Coronary artery (tissue), 2 donors: ENCODE measurements at regions not wholly inside any gene's neighbourhood (a gene's known extent, or its start where the extent isn't known, plus 50 kb on each side); places are given as distances from the start of the nearest gene placed in this dataset.

Experiments
- DNase-seq: peaks from one replicate; pipeline ENCODE4 v3.0.0-alpha.2; 2017; ENCODE audit warnings: low spot score
- H3K27ac ChIP-seq, 2 donors: fragments of 200-600 bp; sonication (generic); one replicate each; pipeline ENCODE4 v1.5.1; 2016 to 2019
- H3K4me3 ChIP-seq: fragments of 200-600 bp; sonication (generic); 2 replicates; pipeline ENCODE4 v1.5.1; 2016; ENCODE audit warnings: mild to moderate bottlenecking, moderate library complexity
- CTCF ChIP-seq: fragments of 200-600 bp; sonication (generic); IDR thresholded peaks from one replicate; pipeline ENCODE4 v1.5.1; 2019; ENCODE audit warnings: antibody characterized with exemption

- Histone ChIP-seq H3K4me3 (no peak overlapping the region), H3K27ac (no peak overlapping the region)
- TF ChIP-seq CTCF = no peak
- no peak for DNase-seq
Measured at GRCh38 chr20:57809149-57809548, 99.3 kb upstream of the PMEPA1 start.

- DNase-seq = no peak
- Histone ChIP-seq H3K4me3 (no peak overlapping the region), H3K27ac (no peak overlapping the region)
- TF ChIP-seq CTCF = no peak
Measured at GRCh38 chr20:57808264-57809070, 98.7 kb upstream of the PMEPA1 start.

DNA sequence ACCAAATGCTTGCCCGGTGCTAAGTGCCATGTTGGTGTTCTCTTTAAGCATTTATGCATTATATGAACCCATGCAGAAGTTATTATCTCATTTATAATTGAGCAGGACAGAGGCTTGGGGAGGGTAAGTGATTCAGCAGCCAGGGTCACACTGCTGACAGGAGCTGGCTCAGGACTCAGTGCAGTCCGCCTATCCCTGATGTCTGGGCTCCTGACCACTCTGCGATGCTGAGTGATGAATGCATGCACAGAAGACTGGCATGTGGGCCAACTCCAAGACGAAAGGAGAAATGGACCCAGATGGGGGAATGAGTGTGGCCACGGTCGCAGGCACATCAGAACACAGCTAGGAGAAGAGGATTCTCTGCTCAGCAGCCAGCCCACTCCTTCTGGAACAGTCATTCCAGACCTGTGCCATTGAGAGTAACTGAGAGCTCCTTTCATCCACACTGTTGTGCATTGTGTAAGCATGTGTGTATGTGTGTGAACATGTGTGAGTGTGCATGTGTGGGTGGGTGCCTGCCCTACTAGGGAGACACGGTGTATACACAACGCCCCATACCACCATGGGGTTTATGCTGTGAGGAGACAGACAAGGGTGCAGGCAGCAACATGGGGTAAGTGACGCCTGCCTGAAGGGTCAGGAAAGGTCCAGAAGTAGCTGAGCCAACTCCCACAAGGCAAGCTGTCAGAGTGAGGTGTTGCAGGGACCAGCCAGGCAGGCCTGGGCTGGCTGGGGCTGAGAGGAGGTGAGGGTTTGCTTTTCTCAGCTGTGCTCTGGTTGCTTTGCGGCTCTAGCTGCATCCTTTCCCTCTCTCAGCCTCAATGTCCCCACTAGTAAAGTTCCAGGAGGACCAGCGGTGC, 97.8 kb upstream of the PMEPA1 start:
- DNase-seq = no peak
- Histone ChIP-seq H3K27ac (no peak overlapping the region), H3K4me3 (no peak overlapping the region)
- no peak for TF ChIP-seq CTCF

GRCh38 chr20:57806975-57807374, 97.2 kb upstream of the PMEPA1 start:
- DNase-seq = no peak
- TF ChIP-seq CTCF = no peak
- no peak overlapping the region for H3K27ac ChIP-seq

DNA sequence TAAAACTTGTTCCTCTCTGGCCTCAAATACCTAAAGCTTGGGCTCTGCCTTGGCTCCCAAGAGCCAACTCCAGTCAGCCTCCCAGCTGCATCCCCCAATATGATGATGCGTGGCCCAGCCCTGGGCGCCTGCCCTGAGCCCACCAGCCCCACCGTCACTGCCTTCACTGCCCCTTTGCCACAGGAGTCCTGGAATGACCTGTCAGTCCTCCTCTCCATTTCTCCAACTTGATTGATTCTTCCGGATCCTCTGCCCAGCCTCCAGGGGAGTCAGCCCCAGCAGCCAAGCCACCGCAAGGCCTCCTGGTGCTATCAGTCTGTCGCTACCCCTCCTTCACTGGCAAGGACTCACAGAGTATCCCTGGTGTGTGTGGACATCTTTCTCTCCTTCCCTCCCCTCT, 96.7 kb upstream of the PMEPA1 start:
- Histone ChIP-seq H3K27ac (no peak overlapping the region), H3K4me3 (no peak overlapping the region)
- TF ChIP-seq CTCF = no peak
- no peak for DNase-seq

More at GRCh38 chr20:57806975-57807374, 97.2 kb upstream of the PMEPA1 start:
- H3K4me3 ChIP-seq = no peak overlapping the region

DNA sequence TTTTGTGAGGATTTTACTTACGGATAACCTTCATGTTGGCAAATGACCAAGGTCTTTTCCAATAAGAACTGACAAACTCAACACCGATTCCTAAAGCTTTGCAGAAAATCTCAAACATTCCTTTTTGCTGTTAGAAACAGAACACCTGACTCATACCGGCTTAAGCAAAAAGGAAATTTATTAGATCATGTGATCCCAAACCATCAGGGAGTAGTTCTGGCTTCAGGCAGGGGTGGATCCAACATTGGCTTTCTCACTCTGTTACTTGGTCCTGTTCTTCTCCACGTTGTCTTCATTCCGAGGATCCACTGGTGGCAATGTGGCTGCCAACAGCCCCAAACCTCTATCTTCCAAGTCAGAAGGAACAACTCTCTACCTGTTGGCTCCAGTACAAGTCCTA, 95.9 kb upstream of the PMEPA1 start:
- TF ChIP-seq CTCF = no peak
- DNase-seq = no peak
- H3K27ac ChIP-seq = no peak overlapping the region
- no peak overlapping the region for H3K4me3 ChIP-seq
